Suprapubic skin (tissue), 3 donors: ENCODE measurements at regions not wholly inside any gene's neighbourhood (a gene's known extent, or its start where the extent isn't known, plus 50 kb on each side); places are given as distances from the start of the nearest gene placed in this dataset.

Experiments
- POLR2A ChIP-seq, 2 donors: fragments of 450-650 bp; IDR thresholded peaks; one replicate each; pipeline ENCODE4 v1.6.1; 2017; ENCODE audit warnings: antibody characterized with exemption in 2 of 2, mild to moderate bottlenecking in 2 of 2, moderate library complexity in 2 of 2
- TF ChIP-seq, protein P1 (sequence below), 2 donors: fragments of 200-600 bp in 1 of 2; fragments of 450-650 bp in 1 of 2; sonication (generic) in 1 of 2; IDR thresholded peaks; one replicate each; pipeline ENCODE4 v1.5.1; 2016 to 2019; ENCODE audit warnings: antibody characterized with exemption in 2 of 2, mild to moderate bottlenecking in 1 of 2, moderate library complexity in 1 of 2

DNA sequence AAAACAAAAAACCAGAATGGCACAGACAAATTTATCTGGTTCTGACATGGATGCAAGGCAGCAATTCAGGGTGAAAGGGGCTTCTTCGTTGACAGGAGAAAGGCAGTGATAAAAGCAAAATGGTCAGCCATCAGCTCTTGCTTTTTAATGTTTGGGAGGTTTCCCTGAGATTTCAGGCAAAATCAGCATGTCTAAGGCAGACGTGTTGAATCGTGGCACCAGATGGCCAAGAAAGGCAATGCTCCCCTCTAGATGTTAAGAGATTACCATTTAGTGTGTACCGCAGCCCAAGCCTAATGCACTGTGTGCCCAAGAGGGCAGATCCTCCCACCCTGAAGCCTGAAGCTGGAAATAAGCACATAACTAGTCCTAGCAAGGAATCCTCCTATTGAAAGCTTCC lies 88.8 kb upstream of the GALNT18 start:
- TF ChIP-seq, protein P1, sequence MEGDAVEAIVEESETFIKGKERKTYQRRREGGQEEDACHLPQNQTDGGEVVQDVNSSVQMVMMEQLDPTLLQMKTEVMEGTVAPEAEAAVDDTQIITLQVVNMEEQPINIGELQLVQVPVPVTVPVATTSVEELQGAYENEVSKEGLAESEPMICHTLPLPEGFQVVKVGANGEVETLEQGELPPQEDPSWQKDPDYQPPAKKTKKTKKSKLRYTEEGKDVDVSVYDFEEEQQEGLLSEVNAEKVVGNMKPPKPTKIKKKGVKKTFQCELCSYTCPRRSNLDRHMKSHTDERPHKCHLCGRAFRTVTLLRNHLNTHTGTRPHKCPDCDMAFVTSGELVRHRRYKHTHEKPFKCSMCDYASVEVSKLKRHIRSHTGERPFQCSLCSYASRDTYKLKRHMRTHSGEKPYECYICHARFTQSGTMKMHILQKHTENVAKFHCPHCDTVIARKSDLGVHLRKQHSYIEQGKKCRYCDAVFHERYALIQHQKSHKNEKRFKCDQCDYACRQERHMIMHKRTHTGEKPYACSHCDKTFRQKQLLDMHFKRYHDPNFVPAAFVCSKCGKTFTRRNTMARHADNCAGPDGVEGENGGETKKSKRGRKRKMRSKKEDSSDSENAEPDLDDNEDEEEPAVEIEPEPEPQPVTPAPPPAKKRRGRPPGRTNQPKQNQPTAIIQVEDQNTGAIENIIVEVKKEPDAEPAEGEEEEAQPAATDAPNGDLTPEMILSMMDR (IDR thresholded peaks at IDR 0.05), result no peak
- TF ChIP-seq POLR2A (IDR thresholded peaks at IDR 0.05), result no peak
